IMR-90 (cell line): ENCODE measurements at regions not wholly inside any gene's neighbourhood (a gene's known extent, or its start where the extent isn't known, plus 50 kb on each side); places are given as distances from the start of the nearest gene placed in this dataset.

Experiments
- ATAC-seq: fragments of 200-7000 bp; cut with Tn5 transposase; 2 replicates; pipeline ENCODE4 v1.9.1; 2020; ENCODE audit warnings: low read depth, mild to moderate bottlenecking, moderate library complexity
- BruUV-seq: library from RNA; stranded (reverse); fragments of 400-500 nt; replicated peaks from 2 replicates; lab custom pipeline; 2021; lab: Mats Ljungman, UMichigan
- CTCF ChIA-PET: fragments of 300-600 bp; formaldehyde crosslinking; extraction: SDS; loops from one replicate; lab custom pipeline; 2021; ENCODE audit warnings: antibody characterized with exemption; lab: Yijun Ruan, JAX
- POLR2A ChIA-PET: fragments of 300-600 bp; sonication (Branson Sonifier 250); formaldehyde crosslinking; loops from one replicate; lab custom pipeline; 2022; ENCODE audit warnings: antibody characterized with exemption; ENCODE audit not compliant: unreplicated experiment; lab: Charles Lee
- DNase-seq: peaks from one replicate; pipeline ENCODE4 v3.0.0; 2013
- H2AFZ ChIP-seq: replicated peaks from 2 replicates; pipeline ENCODE3; 2013; ENCODE audit warnings: low read length, mild to moderate bottlenecking; ENCODE audit not compliant: poor library complexity
- H2AK5ac ChIP-seq: 2 replicates; pipeline ENCODE4 v1.6.1; 2013; ENCODE audit warnings: low read depth, low read length, inconsistent platforms
- H2AK9ac ChIP-seq: replicated peaks from 2 replicates; pipeline ENCODE3; 2013; ENCODE audit warnings: mild to moderate bottlenecking, low read depth, low read length, moderate library complexity; ENCODE audit not compliant: poor library complexity
- H2BK120ac ChIP-seq: 2 replicates; pipeline ENCODE4 v1.6.1; 2013; ENCODE audit warnings: low read depth, low read length, inconsistent platforms
- H2BK15ac ChIP-seq: 3 replicates; pipeline ENCODE4 v1.6.1; 2013; ENCODE audit warnings: low read depth, low read length, inconsistent platforms
- H2BK20ac ChIP-seq: 2 replicates; pipeline ENCODE4 v1.6.1; 2013; ENCODE audit warnings: low read depth, mild to moderate bottlenecking, inconsistent platforms, low read length, moderate library complexity
- H2BK5ac ChIP-seq: 2 replicates; pipeline ENCODE4 v1.6.1; 2013; ENCODE audit warnings: mild to moderate bottlenecking, low read depth, low read length, inconsistent platforms; ENCODE audit not compliant: poor library complexity, severe bottlenecking
- H3K14ac ChIP-seq: replicated peaks from 2 replicates; pipeline ENCODE4 v1.6.1; 2013; ENCODE audit warnings: low read depth, low read length, inconsistent platforms
- H3K18ac ChIP-seq: 2 replicates; pipeline ENCODE4 v1.6.1; 2013; ENCODE audit warnings: low read depth, low read length, control low read depth
- H3K23ac ChIP-seq: 2 replicates; pipeline ENCODE4 v1.6.1; 2013; ENCODE audit warnings: low read depth, low read length, inconsistent platforms
- H3K27ac ChIP-seq: 2 replicates; pipeline ENCODE4 v1.5.1; 2013; ENCODE audit warnings: mild to moderate bottlenecking, control low read depth, low read length; ENCODE audit not compliant: insufficient read depth
- H3K27me3 ChIP-seq: 2 replicates; pipeline ENCODE4 v1.6.1; 2013; ENCODE audit warnings: low read length; ENCODE audit not compliant: control insufficient read depth, insufficient read depth
- H3K36me3 ChIP-seq: 2 replicates; pipeline ENCODE4 v1.6.1; 2013; ENCODE audit warnings: low read length, mixed read lengths; ENCODE audit not compliant: control insufficient read depth, insufficient read depth
- H3K4ac ChIP-seq: 2 replicates; pipeline ENCODE4 v1.6.1; 2013; ENCODE audit warnings: low read depth, low read length, inconsistent platforms
- H3K4me1 ChIP-seq: 2 replicates; pipeline ENCODE4 v1.6.1; 2013; ENCODE audit warnings: low read length, mixed read lengths; ENCODE audit not compliant: control insufficient read depth, insufficient read depth
- H3K4me2 ChIP-seq: 2 replicates; pipeline ENCODE4 v1.6.1; 2013; ENCODE audit warnings: low read depth, mild to moderate bottlenecking, control low read depth, low read length, moderate library complexity
- H3K4me3 ChIP-seq: 2 replicates; pipeline ENCODE4 v1.5.1; 2013; ENCODE audit warnings: low read depth, mild to moderate bottlenecking, control low read depth, low read length, moderate library complexity; ENCODE audit not compliant: insufficient read depth
- H3K56ac ChIP-seq: 2 replicates; pipeline ENCODE4 v1.6.1; 2013; ENCODE audit warnings: low read length, inconsistent platforms; ENCODE audit not compliant: insufficient read depth; ENCODE audit errors: extremely low read depth
- H3K79me1 ChIP-seq, 2 experiments: 2 replicates each; pipeline ENCODE4 v1.6.1; 2013; ENCODE audit warnings: low read length in 2 of 2, inconsistent platforms in 1 of 2, low read depth in 1 of 2
- H3K9ac ChIP-seq: 2 replicates; pipeline ENCODE4 v1.6.1; 2013; ENCODE audit warnings: low read depth, low read length, control low read depth
- H3K9me1 ChIP-seq: 2 replicates; pipeline ENCODE4 v1.6.1; 2013; ENCODE audit warnings: low read length, inconsistent platforms; ENCODE audit not compliant: insufficient read depth
- H3K9me3 ChIP-seq: 2 replicates; pipeline ENCODE4 v1.6.1; 2013; ENCODE audit warnings: low read length; ENCODE audit not compliant: control insufficient read depth, insufficient read depth
- H4K20me1 ChIP-seq: 2 replicates; pipeline ENCODE4 v1.6.1; 2013; ENCODE audit warnings: low read length, inconsistent platforms; ENCODE audit not compliant: insufficient read depth
- H4K5ac ChIP-seq: 2 replicates; pipeline ENCODE4 v1.6.1; 2013; ENCODE audit warnings: mild to moderate bottlenecking, low read depth, low read length, control low read depth
- H4K8ac ChIP-seq, 2 experiments: 2 replicates each; pipeline ENCODE4 v1.6.1; 2013; ENCODE audit warnings: low read depth in 2 of 2, low read length in 2 of 2, control low read depth in 1 of 2, inconsistent platforms in 1 of 2
- H4K91ac ChIP-seq: 2 replicates; pipeline ENCODE4 v1.6.1; 2013; ENCODE audit warnings: low read depth, low read length, inconsistent platforms; ENCODE audit not compliant: insufficient read depth
- BHLHE40 ChIP-seq: fragments of 150-350 bp; IDR thresholded peaks from 2 replicates; pipeline ENCODE4 v1.6.1; 2016; ENCODE audit warnings: mild to moderate bottlenecking, low read depth, low read length
- CEBPB ChIP-seq: IDR thresholded peaks from 2 replicates; pipeline ENCODE4 v1.6.1; 2012; ENCODE audit warnings: low read depth, low read length, improper control_type of control experiment
- CHD1 ChIP-seq: IDR thresholded peaks from 2 replicates; pipeline ENCODE4 v1.6.1; 2012; ENCODE audit warnings: low read depth, low read length, improper control_type of control experiment
- ELK1 ChIP-seq: fragments of 150-350 bp; IDR thresholded peaks from 2 replicates; pipeline ENCODE4 v1.6.1; 2016; ENCODE audit warnings: low read depth, mild to moderate bottlenecking, low read length, moderate library complexity, borderline replicate concordance
- FOS ChIP-seq: fragments of 150-350 bp; IDR thresholded peaks from 2 replicates; pipeline ENCODE4 v1.6.1; 2016; ENCODE audit warnings: low read depth, low read length
- MAFK ChIP-seq: IDR thresholded peaks from 2 replicates; pipeline ENCODE4 v1.6.1; 2012; ENCODE audit warnings: low read depth, low read length, improper control_type of control experiment
- MXI1 ChIP-seq: IDR thresholded peaks from 2 replicates; pipeline ENCODE4 v1.6.1; 2012; ENCODE audit warnings: low read depth, mild to moderate bottlenecking, low read length, moderate library complexity, borderline replicate concordance
- RAD21 ChIP-seq: IDR thresholded peaks from 2 replicates; pipeline ENCODE4 v1.6.1; 2012; ENCODE audit warnings: low read length, improper control_type of control experiment
- dilution Hi-C: fragments of 300-500 bp; cut with HindIII; formaldehyde crosslinking; loops from one replicate; pipeline ENCODE4 v1.14.3; 2018; ENCODE audit warnings: low sequenced_read_pairs; ENCODE audit not compliant: unreplicated experiment
- in situ Hi-C: fragments of 300-500 bp; cut with MboI; formaldehyde crosslinking; loops from 3 replicates; pipeline ENCODE4 v1.14.3; 2019; ENCODE audit warnings: low sequenced_read_pairs, inconsistent platforms, mixed read lengths
- intact Hi-C: fragments of 100-400 bp; cut with micrococcal nuclease; formaldehyde crosslinking; loops from 2 replicates; pipeline ENCODE4 v1.10.0; 2022
- TF ChIP-seq, protein P1 (sequence below): conservative IDR thresholded peaks from 2 replicates; pipeline ENCODE4 v1.5.1; 2012; ENCODE audit warnings: mild to moderate bottlenecking, low read depth, low read length, improper control_type of control experiment

- POLR2A ChIA-PET: no interaction called here
Observed at GRCh38 chr16:26961459-26961858, 105.3 kb upstream of the C16orf82 start.

More at GRCh38 chr16:26961459-26961858, 105.3 kb upstream of the C16orf82 start:
- Histone ChIP-seq H3K27ac (no peak overlapping the region), H3K14ac (no peak overlapping the region), H3K36me3 (no peaks in the 10 kb centered on the region), H2AK5ac (no peak overlapping the region), H2BK5ac (no peak overlapping the region), H3K18ac (no peak overlapping the region), H2AFZ (no peak overlapping the region), H2BK15ac (no peak overlapping the region), H3K9me3 (no peaks in the 10 kb centered on the region), H3K4me2 (no peak overlapping the region), H2BK20ac (no peak overlapping the region), H4K5ac (no peak overlapping the region), H3K56ac (no peak overlapping the region), H3K23ac (no peak overlapping the region), H3K4ac (no peak overlapping the region), H2BK120ac (no peak overlapping the region), H3K4me1 (no peaks in the 10 kb centered on the region), H4K91ac (no peak overlapping the region), H2AK9ac (no peak overlapping the region), H3K9me1 (no peaks in the 10 kb centered on the region; the same call in 1 of the 2 replicates), H3K79me1 (no peaks in the 10 kb centered on the region), H4K8ac (no peak overlapping the region), H3K4me3 (no peak overlapping the region), H3K27me3 (peaks cover 18% of the 10 kb centered on the region), H4K20me1 (no peaks in the 10 kb centered on the region), H3K9ac (no peak overlapping the region)
- dilution Hi-C loops (no loop called here), in situ Hi-C loops (no loop called here), intact Hi-C loops (no loop called here)
- CTCF ChIA-PET: no interaction called here
- TF ChIP-seq ELK1 (no peak), FOS (no peak), MAFK (no peak), MXI1 (no peak), CEBPB (no peak), RAD21 (no peak), BHLHE40 (no peak), CHD1 (no peak)
- TF ChIP-seq, protein P1, sequence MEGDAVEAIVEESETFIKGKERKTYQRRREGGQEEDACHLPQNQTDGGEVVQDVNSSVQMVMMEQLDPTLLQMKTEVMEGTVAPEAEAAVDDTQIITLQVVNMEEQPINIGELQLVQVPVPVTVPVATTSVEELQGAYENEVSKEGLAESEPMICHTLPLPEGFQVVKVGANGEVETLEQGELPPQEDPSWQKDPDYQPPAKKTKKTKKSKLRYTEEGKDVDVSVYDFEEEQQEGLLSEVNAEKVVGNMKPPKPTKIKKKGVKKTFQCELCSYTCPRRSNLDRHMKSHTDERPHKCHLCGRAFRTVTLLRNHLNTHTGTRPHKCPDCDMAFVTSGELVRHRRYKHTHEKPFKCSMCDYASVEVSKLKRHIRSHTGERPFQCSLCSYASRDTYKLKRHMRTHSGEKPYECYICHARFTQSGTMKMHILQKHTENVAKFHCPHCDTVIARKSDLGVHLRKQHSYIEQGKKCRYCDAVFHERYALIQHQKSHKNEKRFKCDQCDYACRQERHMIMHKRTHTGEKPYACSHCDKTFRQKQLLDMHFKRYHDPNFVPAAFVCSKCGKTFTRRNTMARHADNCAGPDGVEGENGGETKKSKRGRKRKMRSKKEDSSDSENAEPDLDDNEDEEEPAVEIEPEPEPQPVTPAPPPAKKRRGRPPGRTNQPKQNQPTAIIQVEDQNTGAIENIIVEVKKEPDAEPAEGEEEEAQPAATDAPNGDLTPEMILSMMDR: no peak
- no peak for DNase-seq
- no TSS peak for BruUV-seq
- ATAC-seq: no peak
